HUES64 (cell line): ENCODE measurements at regions not wholly inside any gene's neighbourhood (a gene's known extent, or its start where the extent isn't known, plus 50 kb on each side); places are given as distances from the start of the nearest gene placed in this dataset.

Experiments used
- H3K27ac ChIP-seq: 2 replicates; pipeline ENCODE4 v1.7.0; 2013; ENCODE audit warnings: low read depth, low read length, inconsistent platforms
- H3K27me3 ChIP-seq: 2 replicates; pipeline ENCODE4 v1.6.1; 2013; ENCODE audit warnings: mild to moderate bottlenecking, low read length; ENCODE audit not compliant: insufficient read depth
- H3K36me3 ChIP-seq: 2 replicates; pipeline ENCODE4 v1.6.1; 2013; ENCODE audit warnings: mild to moderate bottlenecking, low read length; ENCODE audit not compliant: insufficient read depth
- H3K4me1 ChIP-seq: 2 replicates; pipeline ENCODE4 v1.6.1; 2013; ENCODE audit warnings: mild to moderate bottlenecking, low read length, moderate library complexity; ENCODE audit not compliant: insufficient read depth
- H3K4me3 ChIP-seq: 2 replicates; pipeline ENCODE4 v1.5.1; 2013; ENCODE audit warnings: mild to moderate bottlenecking, low read length, moderate library complexity
- H3K9ac ChIP-seq: 2 replicates; pipeline ENCODE4 v1.6.1; 2013; ENCODE audit warnings: mild to moderate bottlenecking, low read depth, low read length
- H3K9me3 ChIP-seq: 2 replicates; pipeline ENCODE4 v1.6.1; 2013; ENCODE audit warnings: low read depth, low read length; ENCODE audit not compliant: insufficient read depth
- WGBS: fragments of 150-250, 120-280 bp; methylation state at CpG from one replicate; pipeline ENCODE4 v1.1.7; 2013; ENCODE audit warnings: missing lambda C conversion rate; 5-methylcytosine and 5-hydroxymethylcytosine counted together

DNA sequence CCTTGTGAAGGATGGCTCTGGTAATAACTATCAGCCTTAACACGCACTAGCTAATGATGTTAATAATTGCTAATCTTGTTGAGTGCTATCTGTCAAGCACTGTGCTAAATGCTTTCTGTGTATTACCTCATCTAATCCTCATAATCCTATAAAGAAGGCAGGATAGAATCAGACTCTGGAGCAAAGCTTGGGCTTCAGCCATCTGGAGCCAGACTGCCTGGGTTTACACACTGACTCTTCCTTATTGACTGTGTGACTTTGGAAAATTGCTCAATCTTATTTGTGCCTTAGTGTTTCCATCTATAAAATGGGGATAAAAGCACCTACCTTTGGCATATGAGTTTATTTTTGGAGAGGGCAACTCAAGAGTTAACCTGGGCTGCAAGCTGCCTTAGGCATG, 216.1 kb downstream of the NUF2 start:
- H3K4me3 ChIP-seq, result no peak overlapping the region
- 100% methylated on average over 1 of the region's 1 CpG for WGBS
- H3K36me3 ChIP-seq, result no peaks in the 10 kb centered on the region
- no peaks in the 10 kb centered on the region for H3K9me3 ChIP-seq
- no peak overlapping the region for H3K9ac ChIP-seq
- H3K4me1 ChIP-seq, result peaks cover 16% of the 10 kb centered on the region
- no peaks in the 10 kb centered on the region for H3K27me3 ChIP-seq
- H3K27ac ChIP-seq, result no peak overlapping the region

DNA sequence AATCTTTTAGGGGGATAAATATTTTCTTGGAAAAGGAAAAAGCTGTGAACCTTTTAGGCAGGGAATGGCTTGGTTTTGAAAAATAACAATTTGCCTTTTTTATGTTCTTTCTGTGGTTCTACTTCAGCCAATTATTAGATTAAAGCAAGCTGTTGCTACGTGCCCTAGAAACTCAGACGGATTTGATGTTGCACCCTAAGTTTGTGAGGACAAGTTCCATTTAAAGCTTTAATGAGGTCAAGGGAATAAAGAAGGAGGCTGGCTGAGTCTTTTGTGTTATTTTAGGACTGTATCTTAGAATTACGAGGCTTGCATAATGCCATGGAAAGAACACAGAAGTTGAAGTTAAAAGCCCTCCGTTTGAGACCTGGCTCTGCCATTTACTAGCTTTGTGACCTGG, 216.9 kb downstream of the NUF2 start:
- Histone ChIP-seq H3K27me3 (no peaks in the 10 kb centered on the region), H3K9ac (no peak overlapping the region), H3K9me3 (no peaks in the 10 kb centered on the region), H3K4me3 (no peak overlapping the region), H3K4me1 (peaks cover 16% of the 10 kb centered on the region), H3K36me3 (no peaks in the 10 kb centered on the region), H3K27ac (no peak overlapping the region)
- WGBS, result 83% methylated on average over 4 of the region's 4 CpGs

DNA sequence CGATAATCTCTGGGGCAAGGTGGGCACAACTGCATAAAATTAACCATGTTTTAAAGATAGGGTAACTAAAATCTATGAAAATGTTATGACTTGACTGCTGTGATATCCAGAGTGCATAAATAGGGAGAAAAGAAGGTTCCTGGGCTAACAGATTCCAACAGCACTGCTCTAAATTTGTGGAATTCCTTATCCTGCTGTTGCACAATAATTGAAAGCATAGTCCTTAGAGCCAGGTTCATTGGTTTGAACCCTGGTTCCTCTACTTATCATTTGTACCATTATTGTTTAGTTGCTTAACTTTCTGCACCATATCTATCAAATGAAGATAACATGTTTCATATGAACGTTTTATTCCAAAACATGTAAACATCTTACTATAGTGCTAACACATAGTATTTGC, 219.0 kb downstream of the NUF2 start:
- no peaks in the 10 kb centered on the region for H3K9me3 ChIP-seq
- 83% methylated on average over 2 of the region's 2 CpGs for WGBS
- H3K36me3 ChIP-seq, result no peaks in the 10 kb centered on the region
- H3K27ac ChIP-seq, result no peak overlapping the region
- H3K9ac ChIP-seq, result no peak overlapping the region
- no peak overlapping the region for H3K4me3 ChIP-seq
- H3K4me1 ChIP-seq, result peaks cover 16% of the 10 kb centered on the region
- no peaks in the 10 kb centered on the region for H3K27me3 ChIP-seq

DNA sequence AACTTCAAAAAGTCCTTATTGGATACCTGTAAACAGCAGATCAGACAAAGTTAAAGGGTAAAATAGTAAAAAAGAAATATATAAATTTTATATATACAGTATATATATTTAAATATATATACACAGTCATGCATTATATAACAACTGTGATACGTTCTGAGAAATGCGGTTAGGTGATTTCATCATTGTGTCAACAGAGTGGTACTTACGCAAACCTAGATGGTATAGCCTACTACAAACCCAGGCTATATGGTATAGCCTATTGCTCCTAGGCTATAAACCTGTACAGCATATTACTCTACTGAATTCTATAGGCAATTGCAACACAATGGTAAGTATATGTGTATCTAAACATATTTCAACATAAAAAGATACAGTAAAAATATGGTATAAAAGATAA, 222.7 kb downstream of the NUF2 start:
- WGBS, result 96% methylated on average over 3 of the region's 3 CpGs

DNA sequence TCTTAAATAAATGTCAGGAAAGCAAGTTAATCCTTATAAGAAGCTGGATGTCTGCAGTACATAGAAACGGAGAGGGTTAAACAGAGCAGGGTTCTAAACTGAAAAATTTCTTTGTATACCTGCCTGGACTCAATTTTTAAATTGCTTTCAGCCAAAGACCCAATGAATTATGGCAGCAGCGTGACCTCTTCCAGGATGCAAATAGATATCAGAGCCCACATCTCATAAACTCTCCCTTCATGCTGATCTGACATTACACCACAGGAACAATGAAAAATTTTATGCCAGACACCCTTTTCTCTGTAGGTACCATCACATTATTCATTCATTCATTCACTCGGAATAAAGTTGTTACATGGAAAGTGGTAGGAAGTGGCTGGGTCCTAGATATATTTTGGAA, 236.4 kb downstream of the NUF2 start:
- no peaks in the 10 kb centered on the region for H3K9me3 ChIP-seq
- no peaks in the 10 kb centered on the region for H3K36me3 ChIP-seq
- H3K27ac ChIP-seq, result no peak overlapping the region
- peaks cover 34% of the 10 kb centered on the region for H3K27me3 ChIP-seq
- peaks cover 18% of the 10 kb centered on the region for H3K4me1 ChIP-seq
- H3K4me3 ChIP-seq, result no peak overlapping the region
- no peak overlapping the region for H3K9ac ChIP-seq
- WGBS, result 95% methylated on average over 3 of the region's 3 CpGs

More for the DNA sequence above, 222.7 kb downstream of the NUF2 start:
- Histone ChIP-seq H3K4me3 (no peak overlapping the region), H3K9me3 (peaks cover 3% of the 10 kb centered on the region; the same call in 1 of the 2 replicates), H3K9ac (no peak overlapping the region), H3K4me1 (no peaks in the 10 kb centered on the region; the same call in 1 of the 2 replicates), H3K27ac (no peak overlapping the region), H3K27me3 (no peaks in the 10 kb centered on the region), H3K36me3 (no peaks in the 10 kb centered on the region)

DNA sequence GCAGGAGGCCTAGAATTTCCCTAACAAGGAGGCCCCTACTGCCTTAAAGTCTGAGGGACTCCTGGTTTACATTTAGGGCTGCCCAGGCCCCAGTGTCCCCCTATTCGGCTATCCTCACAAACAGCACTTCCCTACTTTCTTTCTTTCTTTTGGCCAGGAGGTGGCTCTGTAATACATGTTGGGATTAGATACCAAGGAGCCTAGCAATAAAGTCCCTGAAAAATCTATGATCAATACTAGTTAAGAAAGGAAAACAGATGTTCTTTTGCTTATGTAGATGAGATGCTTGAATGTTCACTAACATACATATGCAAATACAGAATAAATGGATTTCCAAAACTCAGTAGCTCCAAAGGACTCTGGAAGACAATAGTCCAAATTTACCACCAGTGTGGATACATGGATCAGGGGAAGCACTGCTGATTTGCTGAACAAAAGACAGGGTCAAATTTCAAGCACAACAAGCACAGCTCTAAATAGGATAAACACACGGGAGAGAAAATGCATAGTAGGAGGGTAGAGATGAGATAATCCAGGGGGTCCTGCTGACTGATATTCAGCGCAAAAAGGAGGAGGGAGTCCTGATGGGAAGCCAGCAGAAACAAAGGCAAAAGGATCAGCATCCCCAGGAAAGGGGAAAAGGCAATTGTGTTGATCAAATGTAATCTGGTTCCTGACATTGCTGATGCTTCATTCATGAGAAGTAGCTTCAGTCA, 240.0 kb downstream of the NUF2 start:
- no peaks in the 10 kb centered on the region for H3K36me3 ChIP-seq
- H3K4me3 ChIP-seq, result no peak overlapping the region
- no peak overlapping the region for H3K9ac ChIP-seq
- H3K27ac ChIP-seq, result peak overlapping the region; percentile 56; the same call in 1 of the 2 replicates
- 10% methylated on average over 3 of the region's 3 CpGs for WGBS
- peaks cover 34% of the 10 kb centered on the region for H3K27me3 ChIP-seq
- no peaks in the 10 kb centered on the region for H3K9me3 ChIP-seq
- peaks cover 47% of the 10 kb centered on the region for H3K4me1 ChIP-seq

DNA sequence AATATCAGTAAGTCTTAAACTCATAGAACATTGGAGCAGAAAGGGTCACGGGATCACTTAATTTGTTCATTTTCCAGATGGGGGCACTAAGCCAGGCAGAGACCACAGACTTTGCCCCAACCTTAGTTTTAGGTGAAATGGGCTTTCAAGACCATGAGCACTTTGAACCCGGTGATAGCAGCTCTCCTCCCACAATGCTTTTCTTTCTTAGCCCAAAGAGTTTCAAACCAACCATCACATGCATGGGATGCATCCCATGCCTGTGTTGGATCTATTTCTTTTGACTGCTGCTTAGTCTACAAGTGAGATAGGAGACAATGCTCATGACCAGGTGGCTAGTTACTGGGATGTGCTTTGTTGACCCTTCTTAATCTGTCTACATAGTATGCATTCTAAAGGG, 240.6 kb downstream of the NUF2 start:
- no peaks in the 10 kb centered on the region for H3K36me3 ChIP-seq
- no peaks in the 10 kb centered on the region for H3K9me3 ChIP-seq
- peak overlapping the region; percentile 56; the same call in 1 of the 2 replicates for H3K27ac ChIP-seq
- H3K9ac ChIP-seq, result no peak overlapping the region
- 57% methylated on average over 2 of the region's 2 CpGs for WGBS
- no peak overlapping the region for H3K4me3 ChIP-seq
- peaks cover 50% of the 10 kb centered on the region for H3K4me1 ChIP-seq
- peaks cover 29% of the 10 kb centered on the region for H3K27me3 ChIP-seq

DNA sequence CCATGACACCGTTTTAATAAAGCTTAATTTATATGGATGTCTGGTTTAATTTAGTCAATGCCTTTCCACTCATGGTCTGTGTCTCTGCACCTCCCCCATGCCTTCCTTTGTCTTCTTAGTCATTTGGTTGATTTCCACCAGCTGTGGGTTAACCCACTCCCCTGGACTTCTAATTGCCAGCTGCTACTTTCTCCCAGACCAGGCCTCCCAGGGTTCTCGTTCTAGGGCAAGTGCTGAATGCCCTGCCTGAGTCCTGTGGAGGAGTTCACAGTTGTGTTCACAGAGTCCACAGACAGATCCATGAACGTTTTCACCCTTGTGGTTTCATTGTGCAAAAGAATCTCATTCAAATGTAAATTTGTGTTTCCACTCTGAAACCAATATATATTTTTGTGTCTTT, 243.4 kb downstream of the NUF2 start:
- H3K4me3 ChIP-seq, result no peak overlapping the region
- no peaks in the 10 kb centered on the region for H3K36me3 ChIP-seq
- peaks cover 47% of the 10 kb centered on the region for H3K4me1 ChIP-seq
- H3K27me3 ChIP-seq, result peaks cover 6% of the 10 kb centered on the region; the same call in 1 of the 2 replicates
- 51% methylated on average over 2 of the region's 3 CpGs for WGBS
- peak overlapping the region; percentile 17; the same call in 1 of the 2 replicates for H3K27ac ChIP-seq
- no peaks in the 10 kb centered on the region for H3K9me3 ChIP-seq
- peak overlapping the region; percentile 7; the same call in 1 of the 2 replicates for H3K9ac ChIP-seq

DNA sequence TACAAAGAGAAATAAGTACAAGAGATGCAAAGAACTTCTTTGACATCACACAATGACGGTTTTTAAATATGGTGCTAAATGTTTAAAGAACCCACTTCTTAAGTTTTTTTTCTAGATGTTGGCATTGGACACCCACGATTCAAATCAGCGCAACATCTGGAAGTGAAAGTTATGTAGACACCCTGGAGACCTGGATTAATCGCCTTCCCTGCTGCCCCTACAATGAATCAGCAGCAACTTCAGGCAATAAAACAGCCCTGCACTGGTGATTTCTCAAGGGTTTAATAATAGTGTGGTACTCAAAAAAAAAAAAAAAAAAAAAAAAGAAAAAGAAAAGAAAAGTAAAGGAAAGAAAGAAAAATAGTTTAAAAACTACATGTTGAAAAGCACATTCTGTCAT, 248.3 kb downstream of the NUF2 start:
- Histone ChIP-seq H3K27ac (no peak overlapping the region), H3K27me3 (no peaks in the 10 kb centered on the region), H3K9me3 (no peaks in the 10 kb centered on the region), H3K4me1 (peaks cover 19% of the 10 kb centered on the region), H3K4me3 (no peak overlapping the region), H3K36me3 (no peaks in the 10 kb centered on the region), H3K9ac (no peak overlapping the region)
- 98% methylated on average over 3 of the region's 4 CpGs for WGBS

DNA sequence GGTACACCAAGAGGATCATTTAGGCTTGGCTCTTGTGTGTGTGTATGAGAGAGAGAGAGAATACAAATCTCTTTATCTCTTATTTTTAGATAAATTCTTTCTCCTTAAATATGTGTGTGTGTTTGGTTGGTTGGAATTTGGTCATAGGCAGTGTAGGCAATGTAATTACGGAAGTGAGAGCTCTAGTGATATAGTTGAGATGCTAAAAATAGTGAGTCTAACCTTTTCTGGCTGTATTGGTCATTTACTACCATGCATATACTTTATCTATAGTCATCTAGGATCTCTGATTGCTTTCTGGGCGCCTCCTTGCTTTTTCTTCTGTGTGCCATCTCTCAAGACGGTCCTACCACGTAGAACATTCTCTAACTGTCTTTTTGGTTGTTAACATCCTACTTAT, 250.2 kb downstream of the NUF2 start:
- no peaks in the 10 kb centered on the region for H3K27me3 ChIP-seq
- H3K9ac ChIP-seq, result no peak overlapping the region
- H3K27ac ChIP-seq, result no peak overlapping the region
- H3K4me3 ChIP-seq, result no peak overlapping the region
- 97% methylated on average over 4 of the region's 4 CpGs for whole genome bisulfite sequencing
- peaks cover under 1% of the 10 kb centered on the region; the same call in 1 of the 2 replicates for H3K4me1 ChIP-seq
- no peaks in the 10 kb centered on the region for H3K9me3 ChIP-seq
- no peaks in the 10 kb centered on the region for H3K36me3 ChIP-seq

DNA sequence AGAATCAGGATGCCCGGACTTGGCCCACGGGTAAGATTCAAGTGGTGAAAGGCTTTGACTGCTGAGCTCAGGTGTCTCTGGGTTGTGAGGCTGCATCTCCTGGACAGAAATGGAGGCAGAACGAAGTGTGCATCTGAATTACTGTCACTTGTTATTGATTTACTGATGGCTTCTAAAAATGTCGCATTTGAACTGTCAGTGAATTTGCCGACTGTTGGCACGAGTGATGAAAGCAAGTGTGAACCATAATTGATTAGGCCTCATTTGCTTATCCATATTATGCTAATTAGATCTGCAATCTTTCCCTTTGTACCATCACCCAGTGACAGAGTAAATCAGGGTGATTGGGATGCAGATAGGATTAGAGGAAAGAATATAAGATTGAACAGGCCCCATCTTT, 252.4 kb downstream of the NUF2 start:
- 92% methylated on average over 6 of the region's 6 CpGs for WGBS
- Histone ChIP-seq H3K36me3 (no peaks in the 10 kb centered on the region), H3K27me3 (no peaks in the 10 kb centered on the region), H3K9me3 (no peaks in the 10 kb centered on the region), H3K27ac (no peak overlapping the region), H3K9ac (no peak overlapping the region), H3K4me3 (no peak overlapping the region), H3K4me1 (no peaks in the 10 kb centered on the region)

DNA sequence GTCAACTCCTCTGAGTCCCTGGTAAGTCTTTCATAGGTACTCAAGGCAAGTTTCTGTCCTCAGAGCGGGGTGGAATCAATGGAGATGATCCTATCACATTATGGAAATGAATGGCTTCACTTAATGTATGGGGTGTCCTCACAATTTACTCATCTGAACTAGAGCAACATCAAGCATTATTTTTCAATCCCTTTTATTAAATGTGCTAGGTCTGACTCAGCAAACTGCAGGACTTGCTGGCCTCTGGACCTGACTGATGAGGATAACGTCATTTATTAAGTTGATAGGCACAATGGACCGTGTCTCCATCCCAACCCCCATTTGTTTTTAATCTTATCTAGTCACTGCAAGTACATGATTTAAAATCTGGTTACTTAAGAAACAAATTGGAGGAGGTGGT, 259.2 kb downstream of the NUF2 start:
- no peak overlapping the region for H3K27ac ChIP-seq
- H3K36me3 ChIP-seq, result no peaks in the 10 kb centered on the region
- H3K9ac ChIP-seq, result no peak overlapping the region
- 89% methylated on average over 2 of the region's 3 CpGs for WGBS
- H3K9me3 ChIP-seq, result no peaks in the 10 kb centered on the region
- no peaks in the 10 kb centered on the region for H3K27me3 ChIP-seq
- no peaks in the 10 kb centered on the region for H3K4me1 ChIP-seq
- no peak overlapping the region for H3K4me3 ChIP-seq
